ENCODE measurements at regions not wholly inside any gene's neighbourhood (a gene's known extent, or its start where the extent isn't known, plus 50 kb on each side); places are given as distances from the start of the nearest gene placed in this dataset.

GRCh38 chr5:130773813-130774212 is 391.2 kb downstream of the HINT1 start:
- TF ChIP-seq CTCF (IDR thresholded peaks at IDR 0.05 in 2 of 3, conservative IDR thresholded peaks at IDR 0.05 in 1 of 3; ENCODE audit: control insufficient read depth in 2 of 3, extremely low read depth in 1 of 3, insufficient read depth in 1 of 3, low read depth in 3 of 3, low read length in 3 of 3) (no peak), EZH2 (IDR thresholded peaks at IDR 0.05; ENCODE audit: borderline replicate concordance, control insufficient read depth, low read depth, low read length) (no peak), ZNF24 (IDR thresholded peaks at IDR 0.05) (no peak), YY1 (IDR thresholded peaks at IDR 0.05; ENCODE audit: low read depth, low read length) (no peak), IKZF1 (conservative IDR thresholded peaks at IDR 0.05) (no peak), BMI1 (IDR thresholded peaks at IDR 0.05; ENCODE audit: borderline replicate concordance) (no peak)
- TF ChIP-seq, protein P1, sequence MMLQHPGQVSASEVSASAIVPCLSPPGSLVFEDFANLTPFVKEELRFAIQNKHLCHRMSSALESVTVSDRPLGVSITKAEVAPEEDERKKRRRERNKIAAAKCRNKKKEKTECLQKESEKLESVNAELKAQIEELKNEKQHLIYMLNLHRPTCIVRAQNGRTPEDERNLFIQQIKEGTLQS (IDR thresholded peaks at IDR 0.05; ENCODE audit: borderline replicate concordance, extremely low read depth, low read depth, low read length), result no peak
- TF ChIP-seq, protein P2, sequence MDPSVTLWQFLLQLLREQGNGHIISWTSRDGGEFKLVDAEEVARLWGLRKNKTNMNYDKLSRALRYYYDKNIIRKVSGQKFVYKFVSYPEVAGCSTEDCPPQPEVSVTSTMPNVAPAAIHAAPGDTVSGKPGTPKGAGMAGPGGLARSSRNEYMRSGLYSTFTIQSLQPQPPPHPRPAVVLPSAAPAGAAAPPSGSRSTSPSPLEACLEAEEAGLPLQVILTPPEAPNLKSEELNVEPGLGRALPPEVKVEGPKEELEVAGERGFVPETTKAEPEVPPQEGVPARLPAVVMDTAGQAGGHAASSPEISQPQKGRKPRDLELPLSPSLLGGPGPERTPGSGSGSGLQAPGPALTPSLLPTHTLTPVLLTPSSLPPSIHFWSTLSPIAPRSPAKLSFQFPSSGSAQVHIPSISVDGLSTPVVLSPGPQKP (IDR thresholded peaks at IDR 0.05; ENCODE audit: low read depth, low read length), result no peak
